ENCODE measurements at regions not wholly inside any gene's neighbourhood (a gene's known extent, or its start where the extent isn't known, plus 50 kb on each side); places are given as distances from the start of the nearest gene placed in this dataset.

DNA sequence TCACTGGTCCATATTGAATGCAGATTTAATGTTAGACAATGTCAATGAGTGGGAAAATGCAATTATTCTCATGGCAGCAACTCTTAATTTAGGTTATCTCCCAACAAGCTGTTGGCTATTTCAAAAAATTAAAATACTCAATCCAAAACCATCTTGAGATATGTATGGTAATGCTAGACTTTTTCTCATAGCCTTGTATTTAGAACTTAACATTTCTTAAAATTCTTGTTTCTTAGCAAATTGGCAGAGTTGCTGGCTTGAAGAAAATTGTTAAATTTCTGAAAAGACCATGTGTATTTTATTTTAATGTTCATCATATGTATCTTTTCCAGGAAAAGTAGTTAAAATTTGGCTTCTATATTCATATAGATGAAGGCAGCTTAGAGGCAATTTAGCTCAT, 1355.1 kb downstream of the PCDH9 start:
- TF ChIP-seq, protein P1, sequence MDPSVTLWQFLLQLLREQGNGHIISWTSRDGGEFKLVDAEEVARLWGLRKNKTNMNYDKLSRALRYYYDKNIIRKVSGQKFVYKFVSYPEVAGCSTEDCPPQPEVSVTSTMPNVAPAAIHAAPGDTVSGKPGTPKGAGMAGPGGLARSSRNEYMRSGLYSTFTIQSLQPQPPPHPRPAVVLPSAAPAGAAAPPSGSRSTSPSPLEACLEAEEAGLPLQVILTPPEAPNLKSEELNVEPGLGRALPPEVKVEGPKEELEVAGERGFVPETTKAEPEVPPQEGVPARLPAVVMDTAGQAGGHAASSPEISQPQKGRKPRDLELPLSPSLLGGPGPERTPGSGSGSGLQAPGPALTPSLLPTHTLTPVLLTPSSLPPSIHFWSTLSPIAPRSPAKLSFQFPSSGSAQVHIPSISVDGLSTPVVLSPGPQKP (IDR thresholded peaks at IDR 0.05; ENCODE audit: borderline replicate concordance, low read depth, low read length): no peak
- TF ChIP-seq POLR2A (IDR thresholded peaks at IDR 0.05; ENCODE audit: low read depth, low read length): no peak
